ENCODE measurements at regions not wholly inside any gene's neighbourhood (a gene's known extent, or its start where the extent isn't known, plus 50 kb on each side); places are given as distances from the start of the nearest gene placed in this dataset.

DNA sequence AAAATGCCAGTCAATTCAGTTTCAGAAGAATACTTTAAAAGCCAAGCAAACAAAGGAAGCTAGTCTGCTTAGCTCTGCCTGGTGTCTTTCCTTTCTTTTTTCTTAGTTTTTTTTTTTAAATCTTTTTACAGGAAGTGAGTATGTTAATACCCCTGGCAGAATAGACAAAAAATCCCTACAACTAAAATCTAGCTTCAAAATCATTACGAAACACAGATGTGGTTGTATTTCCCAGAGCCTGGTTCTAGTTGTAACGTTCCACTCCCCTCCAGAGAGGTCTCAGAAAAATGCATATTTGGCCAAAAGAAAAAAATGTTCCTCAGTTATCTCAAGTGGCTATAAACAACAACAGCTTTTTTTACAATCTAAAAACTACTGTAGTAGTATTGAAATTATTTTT is 202.1 kb upstream of the RND3 start:
- Histone ChIP-seq H3K27me3 (ENCODE audit: insufficient read depth, low read length) (no peaks in the 10 kb centered on the region), H3K4me3 (ENCODE audit: low read depth, low read length, poor library complexity, severe bottlenecking) (no peak overlapping the region), H3K36me3 (ENCODE audit: insufficient read depth, low read length) (no peaks in the 10 kb centered on the region), H3K9me2 (ENCODE audit: low read depth, low read length) (no peaks in the 10 kb centered on the region), H4K20me1 (ENCODE audit: insufficient read depth, low read length) (no peaks in the 10 kb centered on the region), H3F3A (ENCODE audit: insufficient read depth, low read length) (no peaks in the 10 kb centered on the region), H2AFZ (ENCODE audit: low read length) (no peak overlapping the region), H3K4me1 (ENCODE audit: insufficient read depth, low read length, severe bottlenecking) (no peaks in the 10 kb centered on the region), H3K4me2 (ENCODE audit: low read length) (no peak overlapping the region), H3K9me3 (ENCODE audit: low read length) (no peaks in the 10 kb centered on the region), H3K79me2 (ENCODE audit: insufficient read depth, low read length) (no peaks in the 10 kb centered on the region), H3K9ac (ENCODE audit: low read length) (no peak overlapping the region), H3K27ac (ENCODE audit: low read depth, low read length, poor library complexity, severe bottlenecking) (no peak overlapping the region)
- no peak for TF ChIP-seq EZH2 (IDR thresholded peaks at IDR 0.05; ENCODE audit: borderline replicate concordance, low read length)
- TF ChIP-seq, protein P1, sequence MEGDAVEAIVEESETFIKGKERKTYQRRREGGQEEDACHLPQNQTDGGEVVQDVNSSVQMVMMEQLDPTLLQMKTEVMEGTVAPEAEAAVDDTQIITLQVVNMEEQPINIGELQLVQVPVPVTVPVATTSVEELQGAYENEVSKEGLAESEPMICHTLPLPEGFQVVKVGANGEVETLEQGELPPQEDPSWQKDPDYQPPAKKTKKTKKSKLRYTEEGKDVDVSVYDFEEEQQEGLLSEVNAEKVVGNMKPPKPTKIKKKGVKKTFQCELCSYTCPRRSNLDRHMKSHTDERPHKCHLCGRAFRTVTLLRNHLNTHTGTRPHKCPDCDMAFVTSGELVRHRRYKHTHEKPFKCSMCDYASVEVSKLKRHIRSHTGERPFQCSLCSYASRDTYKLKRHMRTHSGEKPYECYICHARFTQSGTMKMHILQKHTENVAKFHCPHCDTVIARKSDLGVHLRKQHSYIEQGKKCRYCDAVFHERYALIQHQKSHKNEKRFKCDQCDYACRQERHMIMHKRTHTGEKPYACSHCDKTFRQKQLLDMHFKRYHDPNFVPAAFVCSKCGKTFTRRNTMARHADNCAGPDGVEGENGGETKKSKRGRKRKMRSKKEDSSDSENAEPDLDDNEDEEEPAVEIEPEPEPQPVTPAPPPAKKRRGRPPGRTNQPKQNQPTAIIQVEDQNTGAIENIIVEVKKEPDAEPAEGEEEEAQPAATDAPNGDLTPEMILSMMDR (IDR thresholded peaks at IDR 0.05; ENCODE audit: low read length): no peak

- no peaks in the 10 kb centered on the region for H3K79me2 ChIP-seq (ENCODE audit: insufficient read depth, low read length)
- no peaks in the 10 kb centered on the region for H3K4me1 ChIP-seq (ENCODE audit: insufficient read depth, low read length, severe bottlenecking)
- no peaks in the 10 kb centered on the region for H3K27me3 ChIP-seq (ENCODE audit: insufficient read depth, low read length)
- no peaks in the 10 kb centered on the region for H4K20me1 ChIP-seq (ENCODE audit: insufficient read depth, low read length)
- no peak overlapping the region for H3K9ac ChIP-seq (ENCODE audit: low read length)
- no peaks in the 10 kb centered on the region for H3K9me2 ChIP-seq (ENCODE audit: low read depth, low read length)
- H3F3A ChIP-seq (ENCODE audit: insufficient read depth, low read length): no peaks in the 10 kb centered on the region
- no peaks in the 10 kb centered on the region for H3K9me3 ChIP-seq (ENCODE audit: low read length)
- H3K4me3 ChIP-seq (ENCODE audit: low read depth, low read length, poor library complexity, severe bottlenecking): no peak overlapping the region
- no peak for TF ChIP-seq EZH2 (IDR thresholded peaks at IDR 0.05; ENCODE audit: borderline replicate concordance, low read length)
- TF ChIP-seq, protein P1 (IDR thresholded peaks at IDR 0.05; ENCODE audit: low read length): no peak
- H3K27ac ChIP-seq (ENCODE audit: low read depth, low read length, poor library complexity, severe bottlenecking): no peak overlapping the region
- no peak overlapping the region for H3K4me2 ChIP-seq (ENCODE audit: low read length)
- no peaks in the 10 kb centered on the region for H3K36me3 ChIP-seq (ENCODE audit: insufficient read depth, low read length)
- H2AFZ ChIP-seq (ENCODE audit: low read length): no peak overlapping the region
Observed at GRCh38 chr2:150688016-150688415, 200.5 kb upstream of the RND3 start.

DNA sequence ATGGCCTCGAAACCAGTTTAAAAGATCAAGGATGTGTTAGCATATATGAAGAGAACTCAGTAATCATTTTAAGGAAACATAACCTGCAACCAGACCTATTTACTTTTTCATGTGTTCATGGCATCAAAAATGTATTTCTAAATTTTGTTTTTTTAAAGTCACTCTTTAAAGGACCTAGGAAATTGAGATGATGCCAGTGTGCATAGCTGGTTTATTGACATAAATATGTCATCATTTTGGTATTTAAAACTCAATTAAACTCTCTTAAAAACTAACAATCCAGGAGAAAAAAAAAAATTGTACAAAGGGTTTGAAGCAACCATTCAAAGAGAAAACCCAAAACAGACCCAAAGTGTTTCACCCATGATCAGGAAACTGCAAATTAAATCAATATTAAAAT is 198.9 kb upstream of the RND3 start:
- Histone ChIP-seq H4K20me1 (ENCODE audit: insufficient read depth, low read length) (no peaks in the 10 kb centered on the region), H3K9me3 (ENCODE audit: low read length) (no peaks in the 10 kb centered on the region), H3K9ac (ENCODE audit: low read length) (no peak overlapping the region), H3K4me2 (ENCODE audit: low read length) (no peak overlapping the region), H3F3A (ENCODE audit: insufficient read depth, low read length) (no peaks in the 10 kb centered on the region), H3K79me2 (ENCODE audit: insufficient read depth, low read length) (no peaks in the 10 kb centered on the region), H2AFZ (ENCODE audit: low read length) (no peak overlapping the region), H3K9me2 (ENCODE audit: low read depth, low read length) (no peaks in the 10 kb centered on the region), H3K27ac (ENCODE audit: low read depth, low read length, poor library complexity, severe bottlenecking) (no peak overlapping the region), H3K4me1 (ENCODE audit: insufficient read depth, low read length, severe bottlenecking) (no peaks in the 10 kb centered on the region), H3K36me3 (ENCODE audit: insufficient read depth, low read length) (no peaks in the 10 kb centered on the region), H3K4me3 (ENCODE audit: low read depth, low read length, poor library complexity, severe bottlenecking) (no peak overlapping the region), H3K27me3 (ENCODE audit: insufficient read depth, low read length) (no peaks in the 10 kb centered on the region)
- no peak for TF ChIP-seq EZH2 (IDR thresholded peaks at IDR 0.05; ENCODE audit: borderline replicate concordance, low read length)
- TF ChIP-seq, protein P1 (IDR thresholded peaks at IDR 0.05; ENCODE audit: low read length): no peak
